Mesendoderm (in vitro differentiated cells): ENCODE measurements at regions not wholly inside any gene's neighbourhood (a gene's known extent, or its start where the extent isn't known, plus 50 kb on each side); places are given as distances from the start of the nearest gene placed in this dataset.

ENCODE experiments used
- DNase-seq: peaks from one replicate; pipeline ENCODE4 v3.0.0; 2013
- H2AK5ac ChIP-seq: 2 replicates; pipeline ENCODE4 v1.6.1; 2013; ENCODE audit warnings: low read length, inconsistent platforms
- H2BK120ac ChIP-seq: 2 replicates; pipeline ENCODE4 v1.6.1; 2013; ENCODE audit warnings: low read depth, mild to moderate bottlenecking, low read length, moderate library complexity, mixed read lengths
- H2BK15ac ChIP-seq: replicated peaks from 2 replicates; pipeline ENCODE4 v1.6.1; 2013; ENCODE audit warnings: low read depth, mild to moderate bottlenecking, moderate library complexity
- H2BK5ac ChIP-seq: 2 replicates; pipeline ENCODE4 v1.6.1; 2013; ENCODE audit warnings: low read length, inconsistent platforms
- H3K18ac ChIP-seq: 2 replicates; pipeline ENCODE4 v1.6.1; 2013; ENCODE audit warnings: mild to moderate bottlenecking, low read length, mixed read lengths
- H3K23ac ChIP-seq: one replicate; pipeline ENCODE4 v1.6.1; 2013; ENCODE audit warnings: low read length
- H3K27ac ChIP-seq: 2 replicates; pipeline ENCODE4 v1.5.1; 2013; ENCODE audit warnings: low read depth, mild to moderate bottlenecking, inconsistent platforms, low read length, moderate library complexity
- H3K27me3 ChIP-seq: 2 replicates; pipeline ENCODE4 v1.6.1; 2013; ENCODE audit warnings: low read length, control low read depth, mild to moderate bottlenecking, inconsistent platforms; ENCODE audit not compliant: insufficient read depth, poor library complexity
- H3K36me3 ChIP-seq: 2 replicates; pipeline ENCODE4 v1.6.1; 2013; ENCODE audit warnings: low read length, inconsistent platforms; ENCODE audit not compliant: control insufficient read depth, insufficient read depth
- H3K4ac ChIP-seq: one replicate; pipeline ENCODE4 v1.6.1; 2013; ENCODE audit warnings: low read depth, mild to moderate bottlenecking, low read length, moderate library complexity
- H3K4me1 ChIP-seq: 2 replicates; pipeline ENCODE4 v1.6.1; 2013; ENCODE audit warnings: low read depth, low read length, inconsistent platforms; ENCODE audit not compliant: control insufficient read depth
- H3K4me2 ChIP-seq: 2 replicates; pipeline ENCODE4 v1.6.1; 2013; ENCODE audit warnings: low read length
- H3K4me3 ChIP-seq: 2 replicates; pipeline ENCODE4 v1.5.1; 2013; ENCODE audit warnings: mild to moderate bottlenecking, low read length
- H3K56ac ChIP-seq: one replicate; pipeline ENCODE4 v1.6.1; 2013; ENCODE audit warnings: low read length
- H3K79me1 ChIP-seq: 2 replicates; pipeline ENCODE4 v1.6.1; 2013; ENCODE audit warnings: low read length, inconsistent platforms
- H3K79me2 ChIP-seq: 2 replicates; pipeline ENCODE4 v1.6.1; 2013; ENCODE audit warnings: mild to moderate bottlenecking, low read length; ENCODE audit not compliant: control insufficient read depth, insufficient read depth
- H3K9ac ChIP-seq: 2 replicates; pipeline ENCODE4 v1.6.1; 2013; ENCODE audit warnings: low read length, inconsistent platforms
- H4K5ac ChIP-seq: one replicate; pipeline ENCODE4 v1.6.1; 2013; ENCODE audit warnings: low read length
- H4K8ac ChIP-seq: one replicate; pipeline ENCODE4 v1.6.1; 2013; ENCODE audit warnings: low read depth, mild to moderate bottlenecking, control low read depth, low read length, moderate library complexity
- WGBS: extraction: QIAGEN DNeasy Blood & Tissue Kit; methylation state at CpG from one replicate; pipeline ENCODE4 v1.1.7; 2013; ENCODE audit warnings: low lambda C conversion rate, missing lambda C conversion rate; ENCODE audit not compliant: insufficient coverage; ENCODE audit errors: extremely low coverage; 5-methylcytosine and 5-hydroxymethylcytosine counted together

DNA sequence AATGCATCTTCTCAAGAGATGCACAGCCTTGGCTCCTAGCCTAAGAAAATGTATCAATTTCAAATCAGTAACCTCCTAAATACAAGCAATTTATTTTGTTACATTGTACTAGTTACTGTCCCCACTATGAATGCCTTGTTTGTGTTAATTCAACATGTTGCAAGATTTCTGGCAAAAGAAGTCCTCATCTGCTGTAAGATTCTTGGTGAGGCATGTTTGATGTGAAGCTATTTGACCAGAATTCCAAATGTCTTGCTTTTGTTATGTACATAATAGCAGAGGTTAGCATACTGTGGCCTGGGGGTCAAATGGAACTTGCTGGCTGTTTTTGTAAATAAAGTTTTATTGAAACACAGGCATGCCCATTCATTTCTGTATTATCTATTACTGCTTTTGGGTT is 1023.1 kb upstream of the WWC1 start:
- no peak overlapping the region for H2BK15ac ChIP-seq

DNA sequence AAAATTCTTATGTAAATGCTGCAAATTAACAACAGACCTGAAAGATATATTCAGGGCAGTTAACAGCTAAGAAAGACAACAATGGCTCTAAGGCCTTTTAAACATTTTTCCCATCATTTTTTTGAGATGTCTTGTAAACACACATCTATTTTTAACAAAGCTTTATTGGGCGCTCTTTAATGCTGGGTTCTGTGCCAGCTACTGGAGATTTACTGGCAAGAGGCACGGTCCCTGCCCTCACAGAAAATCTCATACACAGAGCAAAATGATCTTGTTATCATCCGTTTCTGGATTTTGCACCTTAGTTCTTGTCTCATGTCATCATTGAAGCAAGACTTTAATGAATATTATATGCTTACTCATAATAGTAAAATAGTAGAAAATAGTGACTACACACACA is 1022.3 kb upstream of the WWC1 start:
- Histone ChIP-seq H3K56ac (no peak overlapping the region), H3K18ac (no peak overlapping the region), H2AK5ac (no peak overlapping the region), H3K27ac (no peak overlapping the region), H4K5ac (no peak overlapping the region), H3K9ac (no peak overlapping the region), H3K4ac (no peak overlapping the region), H2BK120ac (no peak overlapping the region), H3K79me1 (no peaks in the 10 kb centered on the region), H3K4me3 (no peak overlapping the region), H3K79me2 (no peaks in the 10 kb centered on the region), H3K36me3 (no peaks in the 10 kb centered on the region), H4K8ac (no peak overlapping the region), H2BK5ac (no peak overlapping the region), H3K23ac (no peak overlapping the region), H3K4me1 (no peaks in the 10 kb centered on the region), H2BK15ac (no peak overlapping the region), H3K4me2 (no peak overlapping the region), H3K27me3 (no peaks in the 10 kb centered on the region)
- WGBS = no CpG with 5 or more reads among the region's 3 CpGs
- DNase-seq = no peak

More for the DNA sequence above, 1023.1 kb upstream of the WWC1 start:
- no peaks in the 10 kb centered on the region for H3K79me1 ChIP-seq
- H3K4me2 ChIP-seq = no peak overlapping the region
- no peaks in the 10 kb centered on the region for H3K27me3 ChIP-seq
- no peak overlapping the region for H4K5ac ChIP-seq
- H3K79me2 ChIP-seq = no peaks in the 10 kb centered on the region
- no peak overlapping the region for H3K18ac ChIP-seq
- no peak overlapping the region for H3K56ac ChIP-seq
- no peak overlapping the region for H2BK120ac ChIP-seq
- no peak for DNase-seq
- no peak overlapping the region for H3K4ac ChIP-seq
- H2AK5ac ChIP-seq = no peak overlapping the region
- no peak overlapping the region for H2BK5ac ChIP-seq
- H3K36me3 ChIP-seq = no peaks in the 10 kb centered on the region
- H4K8ac ChIP-seq = no peak overlapping the region
- H3K27ac ChIP-seq = no peak overlapping the region
- H3K9ac ChIP-seq = no peak overlapping the region
- no peak overlapping the region for H3K4me3 ChIP-seq
- no peak overlapping the region for H3K23ac ChIP-seq
- no peaks in the 10 kb centered on the region for H3K4me1 ChIP-seq

DNA sequence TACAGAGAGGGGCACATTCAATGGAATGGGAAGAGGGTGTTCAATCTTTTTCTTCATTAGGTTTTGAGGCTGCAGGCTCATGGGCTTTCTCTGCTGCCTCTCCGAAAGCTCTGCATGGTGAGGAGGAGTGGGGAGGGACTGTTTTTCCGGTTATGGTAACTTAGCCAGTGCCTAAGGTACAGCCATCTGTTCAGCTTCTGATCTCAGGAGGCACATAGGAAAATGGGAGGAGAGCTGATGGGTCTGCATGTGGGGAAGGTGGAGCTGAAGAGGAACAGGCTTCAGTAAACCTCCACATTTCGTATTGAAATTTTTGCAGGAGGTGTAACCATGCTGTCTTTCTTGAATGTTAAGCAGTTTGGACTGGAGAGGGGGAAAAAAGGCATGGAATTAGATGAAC is 1020.4 kb upstream of the WWC1 start:
- Histone ChIP-seq H3K23ac (no peak overlapping the region), H3K4me3 (no peak overlapping the region), H3K18ac (no peak overlapping the region), H2AK5ac (no peak overlapping the region), H3K27ac (no peak overlapping the region), H2BK5ac (no peak overlapping the region), H3K79me1 (no peaks in the 10 kb centered on the region), H3K56ac (no peak overlapping the region), H3K9ac (no peak overlapping the region), H4K5ac (no peak overlapping the region), H3K4me1 (no peaks in the 10 kb centered on the region), H2BK120ac (no peak overlapping the region), H3K79me2 (no peaks in the 10 kb centered on the region), H4K8ac (no peak overlapping the region), H3K4ac (no peak overlapping the region), H3K36me3 (no peaks in the 10 kb centered on the region), H3K27me3 (no peaks in the 10 kb centered on the region), H3K4me2 (no peak overlapping the region), H2BK15ac (no peak overlapping the region)
- DNase-seq = no peak
- WGBS = no CpG with 5 or more reads among the region's 3 CpGs

DNA sequence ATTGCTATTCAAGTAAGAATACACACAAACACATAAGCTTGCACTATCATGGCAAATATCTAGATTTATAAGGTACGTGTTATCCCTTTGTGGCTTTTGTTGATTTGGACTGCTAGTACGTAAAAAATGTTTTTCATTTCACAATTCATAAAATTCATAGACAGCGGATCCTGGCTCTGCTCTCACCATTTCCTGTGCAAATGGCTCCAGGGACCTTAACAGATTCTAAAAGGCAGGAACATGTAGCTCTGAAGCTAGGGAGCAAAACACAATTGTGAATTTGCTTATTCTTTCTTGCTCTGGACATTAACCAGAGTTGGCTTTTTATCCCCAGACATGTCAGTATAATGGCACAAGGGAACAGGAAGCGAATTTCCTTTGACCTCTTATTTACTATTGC is 1019.9 kb upstream of the WWC1 start:
- H4K5ac ChIP-seq = no peak overlapping the region
- no peak overlapping the region for H3K27ac ChIP-seq
- H2BK15ac ChIP-seq = no peak overlapping the region
- H3K4me3 ChIP-seq = no peak overlapping the region
- DNase-seq = no peak
- no peak overlapping the region for H3K4ac ChIP-seq
- H3K9ac ChIP-seq = no peak overlapping the region
- no peak overlapping the region for H2BK120ac ChIP-seq
- H3K18ac ChIP-seq = no peak overlapping the region
- H4K8ac ChIP-seq = no peak overlapping the region
- H3K36me3 ChIP-seq = no peaks in the 10 kb centered on the region
- no peak overlapping the region for H2BK5ac ChIP-seq
- H3K4me2 ChIP-seq = no peak overlapping the region
- H3K27me3 ChIP-seq = no peaks in the 10 kb centered on the region
- H3K23ac ChIP-seq = no peak overlapping the region
- H2AK5ac ChIP-seq = no peak overlapping the region
- no CpG with 5 or more reads among the region's 4 CpGs for WGBS
- H3K79me2 ChIP-seq = no peaks in the 10 kb centered on the region
- H3K4me1 ChIP-seq = no peaks in the 10 kb centered on the region
- no peak overlapping the region for H3K56ac ChIP-seq
- H3K79me1 ChIP-seq = no peaks in the 10 kb centered on the region

DNA sequence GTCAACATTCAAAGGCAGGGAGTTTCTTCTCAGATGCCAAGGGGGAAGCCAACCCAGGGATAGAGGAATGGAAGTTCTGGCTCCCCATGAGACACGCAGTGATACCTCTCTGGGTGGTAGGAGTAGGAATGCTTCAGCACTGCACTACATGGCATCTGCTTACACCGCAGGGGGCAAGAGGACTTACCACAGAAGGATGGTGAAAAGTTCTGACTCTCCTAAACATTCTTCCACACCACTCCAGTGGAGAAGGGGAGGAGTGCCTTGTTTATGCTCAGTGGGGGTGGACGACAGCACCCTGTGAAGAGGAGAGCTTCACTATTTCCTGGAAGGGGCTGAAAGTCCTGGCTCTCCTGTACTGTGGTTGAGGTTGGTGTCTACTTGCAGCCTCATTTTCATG is 1011.3 kb upstream of the WWC1 start:
- Histone ChIP-seq H3K56ac (no peak overlapping the region), H3K79me2 (no peaks in the 10 kb centered on the region), H2BK120ac (no peak overlapping the region), H2BK15ac (no peak overlapping the region), H4K5ac (no peak overlapping the region), H3K27me3 (no peaks in the 10 kb centered on the region), H3K9ac (no peak overlapping the region), H3K4ac (no peak overlapping the region), H3K4me1 (no peaks in the 10 kb centered on the region), H3K23ac (no peak overlapping the region), H4K8ac (no peak overlapping the region), H3K79me1 (no peaks in the 10 kb centered on the region), H2BK5ac (no peak overlapping the region), H3K27ac (no peak overlapping the region), H3K4me3 (no peak overlapping the region), H2AK5ac (no peak overlapping the region), H3K4me2 (no peak overlapping the region), H3K36me3 (no peaks in the 10 kb centered on the region), H3K18ac (no peak overlapping the region)
- WGBS = no CpG with 5 or more reads among the region's 3 CpGs
- no peak for DNase-seq

DNA sequence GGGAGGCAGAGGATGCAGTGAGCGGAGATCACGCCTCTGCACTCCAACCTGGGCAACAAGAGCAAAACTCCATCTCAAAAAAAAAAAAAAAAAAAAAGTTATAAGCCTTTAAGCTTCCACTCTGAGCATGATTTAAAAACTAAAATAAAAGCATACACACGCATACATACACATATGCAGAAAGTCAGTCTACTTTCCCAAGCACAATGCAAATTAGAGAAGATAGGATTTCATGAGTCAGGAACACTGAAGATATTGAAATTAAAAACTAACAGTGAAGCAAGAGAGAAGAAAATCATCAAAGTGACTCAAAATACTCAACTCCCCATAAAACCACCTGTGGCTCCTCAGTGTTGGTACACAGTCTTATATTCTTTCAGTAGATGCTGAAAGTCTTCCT is 1009.5 kb upstream of the WWC1 start:
- Histone ChIP-seq H3K79me1 (no peaks in the 10 kb centered on the region), H2BK120ac (no peak overlapping the region), H3K36me3 (no peaks in the 10 kb centered on the region), H3K18ac (no peak overlapping the region), H3K9ac (no peak overlapping the region), H4K5ac (no peak overlapping the region), H3K23ac (no peak overlapping the region), H3K4me2 (no peak overlapping the region), H3K27me3 (no peaks in the 10 kb centered on the region), H3K4me3 (no peak overlapping the region), H2AK5ac (no peak overlapping the region), H3K56ac (no peak overlapping the region), H3K27ac (no peak overlapping the region), H3K4me1 (no peaks in the 10 kb centered on the region), H3K79me2 (no peaks in the 10 kb centered on the region), H4K8ac (no peak overlapping the region), H2BK15ac (no peak overlapping the region), H2BK5ac (no peak overlapping the region), H3K4ac (no peak overlapping the region)
- DNase-seq = no peak
- WGBS = no CpG with 5 or more reads among the region's 3 CpGs
